SU-DHL-6 (cell line): ENCODE measurements at regions not wholly inside any gene's neighbourhood (a gene's known extent, or its start where the extent isn't known, plus 50 kb on each side); places are given as distances from the start of the nearest gene placed in this dataset.

Experiments
- H2AFZ ChIP-seq: fragments of 200-600 bp; sonication (generic); 2 replicates; pipeline ENCODE4 v1.6.1; 2014; ENCODE audit warnings: low read depth, mild to moderate bottlenecking, moderate library complexity, mixed read lengths, antibody characterized with exemption, low read length; ENCODE audit not compliant: severe bottlenecking
- H3F3A ChIP-seq: fragments of 200-600 bp; shearing (Covaris generic); 2 replicates; pipeline ENCODE4 v1.6.0; 2016; ENCODE audit warnings: antibody characterized with exemption, mild to moderate bottlenecking; ENCODE audit not compliant: insufficient read depth
- H3K27ac ChIP-seq: fragments of 200-600 bp; sonication (generic); 2 replicates; pipeline ENCODE4 v1.5.1; 2016; ENCODE audit warnings: low read depth, mild to moderate bottlenecking, low read length, moderate library complexity, mixed read lengths
- H3K27me3 ChIP-seq: fragments of 200-600 bp; sonication (generic), shearing (Covaris generic); 2 replicates; pipeline ENCODE4 v1.6.0; 2014; ENCODE audit warnings: mild to moderate bottlenecking, low read length
- H3K36me3 ChIP-seq: fragments of 200-600 bp; sonication (generic); 2 replicates; pipeline ENCODE4 v1.6.1; 2014; ENCODE audit warnings: mild to moderate bottlenecking, low read length, mixed read lengths
- H3K4me2 ChIP-seq: fragments of 300-600, 200-600 bp; shearing (Covaris generic), sonication (generic); 2 replicates; pipeline ENCODE4 v1.6.0; 2014; ENCODE audit warnings: low read length, low read depth, mild to moderate bottlenecking; ENCODE audit not compliant: poor library complexity, severe bottlenecking
- H3K4me3 ChIP-seq: fragments of 200-600 bp; sonication (generic); 2 replicates; pipeline ENCODE4 v1.5.1; 2014; ENCODE audit warnings: antibody characterized with exemption, low read length, mild to moderate bottlenecking, mixed read lengths; ENCODE audit not compliant: insufficient read depth, poor library complexity, severe bottlenecking
- H3K79me2 ChIP-seq: fragments of 200-600 bp; sonication (generic); 2 replicates; pipeline ENCODE4 v1.6.1; 2014; ENCODE audit warnings: mild to moderate bottlenecking, low read length, moderate library complexity; ENCODE audit not compliant: insufficient read depth
- H3K9ac ChIP-seq: fragments of 200-600 bp; sonication (generic); 2 replicates; pipeline ENCODE4 v1.7.0; 2014; ENCODE audit warnings: mild to moderate bottlenecking, low read length
- H3K9me2 ChIP-seq: fragments of 200-600 bp; sonication (generic); replicated peaks from 2 replicates; pipeline ENCODE4 v1.6.1; 2014; ENCODE audit warnings: low read length; ENCODE audit not compliant: insufficient read depth
- H3K9me3 ChIP-seq: fragments of 200-600 bp; sonication (generic); 2 replicates; pipeline ENCODE4 v1.6.1; 2014; ENCODE audit warnings: low read length, mixed read lengths; ENCODE audit not compliant: insufficient read depth
- H4K20me1 ChIP-seq: fragments of 200-600 bp; sonication (generic); 2 replicates; pipeline ENCODE4 v1.6.1; 2014; ENCODE audit warnings: low read depth, mild to moderate bottlenecking, antibody characterized with exemption, low read length, moderate library complexity, mixed read lengths
- CTCF ChIP-seq: fragments of 200-600 bp; sonication (generic); IDR thresholded peaks from one replicate; pipeline ENCODE4 v1.5.1; 2017; ENCODE audit warnings: antibody characterized with exemption, mild to moderate bottlenecking, low read length, moderate library complexity; ENCODE audit not compliant: insufficient read depth, poor library complexity, severe bottlenecking
- EZH2phosphoT487 ChIP-seq: fragments of 200-600 bp; sonication (generic), shearing (Covaris generic); conservative IDR thresholded peaks from 2 replicates; pipeline ENCODE4 v1.6.1; 2018; ENCODE audit warnings: mild to moderate bottlenecking, antibody characterized with exemption, low read length, moderate library complexity, mixed read lengths

DNA sequence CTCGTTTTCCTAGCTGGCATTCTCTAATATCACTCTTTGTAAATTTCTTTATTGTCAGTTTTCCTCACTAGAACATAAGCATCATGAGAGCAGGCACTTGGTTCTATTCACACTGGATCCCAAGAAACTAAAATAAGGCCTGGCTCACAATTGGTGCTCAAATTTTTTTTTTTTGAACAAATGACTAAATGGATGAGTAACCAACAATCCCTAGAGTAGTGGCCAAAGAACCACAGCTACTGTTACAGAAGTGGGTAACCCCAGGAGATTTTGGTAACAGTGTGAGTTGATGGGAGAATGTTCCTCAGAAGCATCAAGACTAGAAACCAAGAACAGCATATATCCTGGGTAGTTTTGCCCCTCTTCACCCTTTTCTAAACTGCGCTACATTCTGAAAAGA lies 572.6 kb downstream of the INSC start:
- Histone ChIP-seq H3F3A (no peaks in the 10 kb centered on the region), H2AFZ (no peak overlapping the region), H3K4me3 (no peak overlapping the region), H3K27me3 (no peaks in the 10 kb centered on the region), H3K9me2 (no peaks in the 10 kb centered on the region), H3K79me2 (no peaks in the 10 kb centered on the region), H3K36me3 (no peaks in the 10 kb centered on the region), H3K27ac (no peak overlapping the region), H3K9me3 (no peaks in the 10 kb centered on the region), H3K4me2 (no peak overlapping the region), H3K9ac (no peak overlapping the region), H4K20me1 (no peaks in the 10 kb centered on the region)
- TF ChIP-seq EZH2phosphoT487 (no peak), CTCF (no peak)

GRCh38 chr11:15688351-15688792 lies 573.6 kb downstream of the INSC start:
- Histone ChIP-seq H3F3A (no peaks in the 10 kb centered on the region), H3K9me3 (no peaks in the 10 kb centered on the region), H3K9ac (no peak overlapping the region), H4K20me1 (no peaks in the 10 kb centered on the region), H2AFZ (no peak overlapping the region), H3K36me3 (no peaks in the 10 kb centered on the region), H3K4me2 (no peak overlapping the region), H3K27ac (no peak overlapping the region), H3K9me2 (no peaks in the 10 kb centered on the region), H3K27me3 (no peaks in the 10 kb centered on the region), H3K79me2 (no peaks in the 10 kb centered on the region), H3K4me3 (no peak overlapping the region)
- TF ChIP-seq CTCF (no peak), EZH2phosphoT487 (no peak)

GRCh38 chr11:15690320-15690719 lies 575.6 kb downstream of the INSC start:
- Histone ChIP-seq H3F3A (no peaks in the 10 kb centered on the region), H2AFZ (no peak overlapping the region), H4K20me1 (no peaks in the 10 kb centered on the region), H3K27ac (no peak overlapping the region), H3K9me2 (no peaks in the 10 kb centered on the region; the same call in 1 of the 2 replicates), H3K9me3 (no peaks in the 10 kb centered on the region), H3K9ac (no peak overlapping the region), H3K27me3 (no peaks in the 10 kb centered on the region), H3K36me3 (no peaks in the 10 kb centered on the region), H3K4me2 (no peak overlapping the region), H3K4me3 (no peak overlapping the region), H3K79me2 (no peaks in the 10 kb centered on the region)
- TF ChIP-seq EZH2phosphoT487: no peak

DNA sequence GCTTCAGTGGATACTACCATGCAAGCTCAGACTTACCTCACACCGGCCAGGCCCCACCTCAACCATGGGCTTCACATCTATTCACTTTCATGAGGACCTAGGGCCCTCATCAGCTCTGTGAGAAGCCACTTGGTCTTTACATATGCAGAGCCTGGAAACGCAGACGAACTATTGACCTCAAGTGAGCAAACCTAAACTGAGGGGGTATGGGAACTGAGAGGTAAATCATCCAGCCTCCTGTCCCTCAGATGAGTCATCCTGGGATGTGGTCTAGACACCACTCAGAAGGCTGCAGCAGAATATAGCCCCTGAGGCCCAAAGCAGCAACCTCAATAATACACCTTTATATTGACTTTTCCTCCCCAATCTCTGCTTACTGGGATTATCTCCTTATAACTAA lies 578.0 kb downstream of the INSC start:
- no peak overlapping the region for H3K4me2 ChIP-seq
- TF ChIP-seq EZH2phosphoT487: no peak
- TF ChIP-seq CTCF: no peak

More for the DNA sequence above, 578.0 kb downstream of the INSC start:
- Histone ChIP-seq H3K27me3 (no peaks in the 10 kb centered on the region), H3K9ac (no peak overlapping the region), H3K9me3 (no peaks in the 10 kb centered on the region), H3K36me3 (no peaks in the 10 kb centered on the region), H3K27ac (no peak overlapping the region), H2AFZ (no peak overlapping the region), H3K4me3 (no peak overlapping the region), H3K9me2 (no peaks in the 10 kb centered on the region; the same call in 1 of the 2 replicates), H4K20me1 (no peaks in the 10 kb centered on the region), H3K79me2 (no peaks in the 10 kb centered on the region), H3F3A (no peaks in the 10 kb centered on the region)
